ENCODE measurements at regions not wholly inside any gene's neighbourhood (a gene's known extent, or its start where the extent isn't known, plus 50 kb on each side); places are given as distances from the start of the nearest gene placed in this dataset.

DNA sequence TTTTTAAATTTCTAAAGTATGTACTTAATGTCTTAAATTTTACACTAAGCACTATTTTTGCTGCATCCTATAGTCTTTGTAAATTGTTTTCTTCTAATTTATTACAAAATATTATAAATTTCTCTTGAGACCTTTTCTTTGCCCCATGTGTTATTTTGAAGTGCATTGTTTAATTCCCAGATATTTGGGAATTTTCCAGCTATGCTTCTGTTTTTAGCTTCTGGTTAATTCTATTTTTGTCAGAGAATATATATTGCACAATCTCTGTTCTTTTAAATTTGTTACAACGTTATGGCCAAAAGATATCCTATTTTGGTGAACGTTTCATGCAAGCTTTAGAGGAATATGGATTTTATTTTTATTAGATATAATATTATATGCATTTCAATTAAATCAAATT, 917.4 kb upstream of the MIR17HG start:
- no peak for TF ChIP-seq RAD21 (IDR thresholded peaks at IDR 0.05)
- no peak for TF ChIP-seq ZBTB33 (IDR thresholded peaks at IDR 0.05)
- no peak for TF ChIP-seq JUND (IDR thresholded peaks at IDR 0.05)
- TF ChIP-seq, protein P1, sequence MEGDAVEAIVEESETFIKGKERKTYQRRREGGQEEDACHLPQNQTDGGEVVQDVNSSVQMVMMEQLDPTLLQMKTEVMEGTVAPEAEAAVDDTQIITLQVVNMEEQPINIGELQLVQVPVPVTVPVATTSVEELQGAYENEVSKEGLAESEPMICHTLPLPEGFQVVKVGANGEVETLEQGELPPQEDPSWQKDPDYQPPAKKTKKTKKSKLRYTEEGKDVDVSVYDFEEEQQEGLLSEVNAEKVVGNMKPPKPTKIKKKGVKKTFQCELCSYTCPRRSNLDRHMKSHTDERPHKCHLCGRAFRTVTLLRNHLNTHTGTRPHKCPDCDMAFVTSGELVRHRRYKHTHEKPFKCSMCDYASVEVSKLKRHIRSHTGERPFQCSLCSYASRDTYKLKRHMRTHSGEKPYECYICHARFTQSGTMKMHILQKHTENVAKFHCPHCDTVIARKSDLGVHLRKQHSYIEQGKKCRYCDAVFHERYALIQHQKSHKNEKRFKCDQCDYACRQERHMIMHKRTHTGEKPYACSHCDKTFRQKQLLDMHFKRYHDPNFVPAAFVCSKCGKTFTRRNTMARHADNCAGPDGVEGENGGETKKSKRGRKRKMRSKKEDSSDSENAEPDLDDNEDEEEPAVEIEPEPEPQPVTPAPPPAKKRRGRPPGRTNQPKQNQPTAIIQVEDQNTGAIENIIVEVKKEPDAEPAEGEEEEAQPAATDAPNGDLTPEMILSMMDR (IDR thresholded peaks at IDR 0.05; ENCODE audit: low read depth, low read length, missing input control) = no peak
- TF ChIP-seq SP1 (IDR thresholded peaks at IDR 0.05) = no peak
- TF ChIP-seq FOXA1 (IDR thresholded peaks at IDR 0.05) = no peak
- TF ChIP-seq, protein P2, sequence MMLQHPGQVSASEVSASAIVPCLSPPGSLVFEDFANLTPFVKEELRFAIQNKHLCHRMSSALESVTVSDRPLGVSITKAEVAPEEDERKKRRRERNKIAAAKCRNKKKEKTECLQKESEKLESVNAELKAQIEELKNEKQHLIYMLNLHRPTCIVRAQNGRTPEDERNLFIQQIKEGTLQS (IDR thresholded peaks at IDR 0.05) = no peak
- TF ChIP-seq TAF1 (conservative IDR thresholded peaks at IDR 0.05) = no peak
- no peak for TF ChIP-seq RXRA (IDR thresholded peaks at IDR 0.05)
- TF ChIP-seq HNF4G (IDR thresholded peaks at IDR 0.05) = no peak
- no peak for TF ChIP-seq EGR1 (IDR thresholded peaks at IDR 0.05; ENCODE audit: low read depth in 2 of 2)
- no peak for TF ChIP-seq GABPA (IDR thresholded peaks at IDR 0.05 in 1 of 2, conservative IDR thresholded peaks at IDR 0.05 in 1 of 2)
- no peak for TF ChIP-seq REST (IDR thresholded peaks at IDR 0.05)

All from liver (tissue), 3 donors.